ENCODE measurements at regions not wholly inside any gene's neighbourhood (a gene's known extent, or its start where the extent isn't known, plus 50 kb on each side); places are given as distances from the start of the nearest gene placed in this dataset.

DNA sequence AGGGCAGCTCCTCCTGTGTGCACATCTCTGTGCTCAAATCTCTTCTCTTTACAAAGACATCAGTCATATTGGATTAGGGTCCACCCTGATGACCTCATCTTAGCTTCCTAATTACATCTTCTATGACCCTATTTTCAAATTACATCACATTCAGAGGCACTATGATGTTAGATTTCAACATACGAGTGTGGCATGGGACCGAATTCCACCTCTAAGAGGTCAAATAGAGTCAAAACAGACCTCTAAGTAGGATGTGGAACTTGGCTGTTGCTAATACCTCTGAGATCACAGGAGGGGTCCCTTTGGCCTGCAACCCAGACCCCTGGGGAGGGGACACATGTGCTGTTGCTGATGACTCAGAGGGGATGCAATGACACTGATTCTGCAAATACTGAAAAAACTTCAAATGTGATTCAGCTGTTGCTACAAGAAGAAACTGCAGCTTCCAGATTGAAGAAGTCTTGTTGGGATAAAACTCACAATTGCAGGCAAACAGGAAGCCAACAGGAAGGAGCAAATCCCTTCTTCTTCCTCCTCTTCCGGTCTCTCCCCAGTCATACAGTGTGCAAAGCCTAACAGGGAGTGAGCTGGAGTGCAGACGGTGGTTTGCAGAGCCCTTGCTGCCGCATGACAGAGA is 216.2 kb downstream of the MYLK4 start:
- DNase-seq: peak in 1 of 2 experiments; percentile 4

DNA sequence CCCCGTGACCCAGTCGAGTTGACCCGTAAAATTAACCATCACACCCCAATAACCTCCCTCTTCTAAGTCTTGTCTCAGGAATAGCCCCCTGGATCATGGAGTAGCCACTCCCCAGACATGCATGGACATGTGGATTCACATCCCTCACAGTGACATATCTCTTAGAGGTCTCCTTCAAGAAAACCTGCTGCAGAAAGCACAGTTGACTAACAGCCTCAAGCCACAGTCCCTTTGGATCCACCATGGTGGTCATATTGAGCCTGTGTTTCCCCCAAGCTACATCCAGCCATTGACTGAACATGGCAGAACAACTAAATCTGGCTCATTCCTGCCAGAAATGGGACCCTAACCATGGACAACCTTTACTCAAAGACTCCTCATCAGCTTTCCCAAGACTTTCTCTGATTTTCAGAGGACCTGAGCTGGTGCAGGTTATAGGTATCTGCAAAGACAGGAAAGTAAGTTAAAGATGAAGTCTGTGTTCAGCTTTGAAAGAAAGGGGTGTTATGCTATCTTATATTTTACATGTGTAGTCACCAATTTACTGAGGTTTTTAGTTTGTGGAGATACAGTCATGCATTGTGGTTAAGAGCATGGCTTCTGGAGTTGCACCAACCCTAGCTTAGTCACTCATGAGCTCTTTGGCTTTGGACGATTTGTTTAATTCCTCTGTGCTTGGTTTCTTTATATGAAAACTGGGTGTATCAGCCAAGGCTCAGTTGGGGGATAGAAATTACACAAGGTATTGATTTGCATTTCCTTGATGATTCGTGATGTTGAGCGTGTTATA is 219.1 kb downstream of the MYLK4 start:
- no peak for DNase-seq

DNA sequence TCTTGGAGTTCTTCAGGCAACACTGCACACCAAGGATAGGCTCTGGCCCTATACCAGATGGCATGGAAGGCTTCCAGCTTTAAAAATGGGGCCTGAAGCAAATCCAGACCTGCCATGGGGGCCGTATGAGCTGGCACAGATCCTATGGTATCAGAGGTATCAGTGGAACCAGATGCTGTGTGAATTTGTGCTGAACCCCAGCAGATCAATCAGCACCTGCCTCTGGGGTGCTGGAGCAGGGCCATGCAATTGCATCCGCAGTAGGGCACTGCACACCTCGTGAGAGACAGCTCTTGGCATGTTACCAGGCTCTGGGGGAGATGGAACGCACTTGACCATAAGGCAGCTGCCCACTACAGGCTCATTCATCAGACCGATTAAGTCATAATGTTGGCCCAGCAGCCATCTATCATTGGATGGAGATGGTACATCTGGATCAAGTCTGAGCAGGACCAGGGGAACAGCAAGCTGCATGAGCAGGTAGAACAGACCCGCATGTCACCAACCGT is 221.5 kb downstream of the MYLK4 start:
- peak; percentile 93 to 98 for DNase-seq

DNA sequence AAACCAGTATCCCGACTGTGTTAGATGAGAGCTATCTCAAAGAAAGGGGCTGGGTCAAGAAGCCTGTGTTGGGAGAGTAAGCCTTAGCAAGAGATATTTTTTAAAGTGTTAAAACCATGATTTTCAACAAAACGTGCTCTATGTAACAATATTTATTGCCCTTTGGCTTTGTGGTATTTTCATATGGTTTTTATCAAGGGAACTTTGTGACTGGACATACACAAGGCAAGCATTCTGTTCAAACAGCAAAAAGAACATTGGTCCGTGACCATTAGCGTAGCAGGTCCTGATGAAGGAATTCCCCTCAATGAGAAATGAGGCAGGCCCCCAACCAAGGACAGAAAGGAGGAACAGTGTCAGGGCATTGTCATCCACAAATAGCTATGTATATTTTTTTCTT is 222.6 kb downstream of the MYLK4 start:
- no peak for DNase-seq

DNA sequence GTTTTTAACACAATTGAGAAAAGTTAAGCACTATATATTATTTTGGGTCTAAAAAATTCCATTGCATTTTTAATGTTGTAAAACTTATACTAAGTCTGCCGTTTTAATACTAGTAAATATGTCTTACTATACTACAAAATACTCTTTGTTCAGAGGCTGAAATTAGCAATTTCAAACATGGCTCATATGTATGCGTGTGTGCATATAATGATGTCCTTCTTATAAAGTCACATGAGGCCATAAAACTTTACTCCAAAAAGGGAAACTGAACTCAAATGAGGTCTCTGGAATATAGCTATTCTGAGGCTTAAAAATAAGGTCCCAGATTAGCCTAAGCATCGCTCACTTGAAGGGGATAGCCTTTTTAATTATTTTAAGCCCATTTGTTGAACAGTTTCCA is 224.0 kb downstream of the MYLK4 start:
- DNase-seq: no peak

DNA sequence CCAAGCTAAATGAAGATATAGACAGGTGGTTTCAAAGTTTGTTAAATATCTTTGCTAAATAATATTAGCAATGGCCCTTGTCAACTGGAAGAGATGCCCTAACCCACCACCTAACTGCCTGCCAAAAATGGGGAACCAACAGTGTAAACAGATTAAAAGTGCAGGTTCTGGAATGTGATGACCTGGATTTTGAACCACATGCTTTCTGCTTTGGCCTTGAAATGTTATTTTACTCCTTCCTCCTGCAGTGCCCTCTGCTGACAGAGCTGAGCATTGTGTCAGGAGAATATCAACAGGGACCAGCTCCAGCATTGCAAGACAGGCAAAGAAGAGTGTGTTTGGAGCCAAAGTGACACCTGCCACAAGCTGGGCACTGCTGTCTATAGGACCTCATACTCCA is 226.6 kb downstream of the MYLK4 start:
- no peak for DNase-seq

DNA sequence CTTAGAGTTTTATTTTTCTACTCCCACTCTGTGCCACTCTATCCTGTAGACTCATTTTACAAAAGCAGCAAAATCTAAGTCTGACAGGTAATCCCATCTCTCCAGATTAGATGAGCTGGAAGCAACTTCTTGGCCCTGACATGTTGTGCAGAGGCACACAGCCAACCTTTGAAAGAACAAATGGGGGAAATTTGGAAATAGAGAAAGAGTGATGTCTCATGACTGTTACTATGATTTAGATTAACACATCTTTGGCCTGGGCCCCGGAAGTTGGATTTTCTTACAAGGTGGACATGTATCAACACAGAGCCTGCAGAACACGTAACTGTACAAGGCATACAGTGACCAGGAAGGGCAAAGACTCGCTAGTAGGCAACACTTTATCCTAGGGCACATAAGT is 227.7 kb downstream of the MYLK4 start:
- peak in 1 of 2 experiments; percentile 35 for DNase-seq

DNA sequence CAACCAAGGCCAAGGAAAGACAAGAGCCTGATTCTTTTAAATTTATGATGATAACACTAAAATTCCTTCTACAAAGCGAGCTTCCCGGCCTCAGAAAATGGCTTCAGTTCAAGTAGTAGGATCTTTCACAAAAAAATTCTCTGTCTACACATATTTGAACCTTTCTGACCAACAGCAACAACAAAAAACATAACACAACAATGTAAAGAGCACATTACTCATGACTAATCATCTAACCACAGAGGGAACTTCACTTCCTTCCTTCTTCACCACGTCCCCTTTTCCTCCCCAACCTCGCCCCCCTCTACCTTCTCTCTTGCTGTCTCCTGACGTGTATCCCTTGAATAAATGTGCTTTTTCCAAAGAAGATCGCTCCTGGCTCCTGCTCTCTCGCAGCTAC is 228.2 kb downstream of the MYLK4 start:
- DNase-seq: no peak

DNA sequence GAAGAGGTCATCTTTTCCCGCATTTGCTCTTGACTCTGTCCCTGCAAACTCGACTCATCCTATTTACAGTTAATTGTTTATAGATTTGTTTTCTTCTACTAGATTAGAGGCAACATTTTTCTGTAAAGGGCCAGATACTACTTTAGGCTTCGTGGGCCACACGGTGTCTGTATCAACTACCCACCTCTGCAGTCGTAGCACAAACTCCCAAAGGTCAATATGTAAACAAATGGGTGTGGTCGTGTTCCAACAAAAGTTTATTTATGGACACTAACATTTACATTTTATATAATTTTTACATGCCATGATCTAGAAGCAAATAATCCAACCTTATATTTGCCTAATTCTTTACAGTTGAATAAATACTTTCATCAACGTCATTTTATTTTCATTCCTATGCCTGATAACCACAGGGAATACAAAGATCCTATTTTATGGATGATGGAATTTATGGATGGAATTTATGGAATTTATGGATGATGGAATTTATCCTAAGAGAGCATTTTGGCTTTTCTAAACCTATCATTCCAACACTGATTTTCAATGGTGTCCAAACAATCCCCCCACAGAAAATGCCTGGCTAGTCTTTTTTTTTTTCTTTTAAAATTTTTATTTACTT is 232.8 kb downstream of the MYLK4 start:
- no peak for DNase-seq

DNA sequence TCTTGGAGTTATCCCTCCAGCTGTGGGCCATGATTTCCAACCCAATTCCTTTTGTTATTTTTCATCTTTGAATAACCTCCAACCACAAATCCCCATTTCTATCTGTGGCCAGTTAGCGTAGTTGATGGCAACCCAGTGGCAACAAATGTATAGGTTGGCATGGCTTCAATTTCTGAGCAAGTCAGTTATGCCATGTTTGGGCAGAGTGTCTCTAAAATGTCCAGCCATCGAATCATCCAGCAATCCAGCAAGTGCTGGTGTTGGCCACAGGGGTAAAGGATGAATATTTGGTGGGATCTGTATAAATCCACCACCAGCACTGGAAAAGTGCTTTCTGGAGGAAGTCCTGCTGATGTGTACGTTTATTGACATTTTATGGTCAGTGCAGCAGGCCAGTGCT is 233.3 kb downstream of the MYLK4 start:
- DNase-seq: no peak

DNA sequence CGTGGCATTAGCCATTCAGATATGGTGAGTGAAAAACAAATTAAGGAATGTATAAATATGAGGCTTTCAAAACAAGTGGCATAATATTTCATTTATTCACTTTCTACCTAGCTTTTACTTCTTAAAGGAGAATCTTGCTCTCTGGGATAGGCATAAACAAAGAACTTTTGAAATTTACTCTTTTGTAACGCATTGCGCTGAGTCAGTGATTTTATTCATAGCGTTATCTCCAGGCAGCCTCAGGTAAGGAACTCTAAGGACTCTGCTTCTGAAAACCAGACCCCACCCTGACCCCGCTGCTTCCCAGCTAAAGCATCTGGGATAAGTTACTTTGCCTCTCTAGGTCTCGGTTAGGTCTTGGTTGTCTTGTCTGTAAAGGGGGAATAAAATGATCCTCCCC is 234.7 kb downstream of the MYLK4 start:
- no peak for DNase-seq

DNA sequence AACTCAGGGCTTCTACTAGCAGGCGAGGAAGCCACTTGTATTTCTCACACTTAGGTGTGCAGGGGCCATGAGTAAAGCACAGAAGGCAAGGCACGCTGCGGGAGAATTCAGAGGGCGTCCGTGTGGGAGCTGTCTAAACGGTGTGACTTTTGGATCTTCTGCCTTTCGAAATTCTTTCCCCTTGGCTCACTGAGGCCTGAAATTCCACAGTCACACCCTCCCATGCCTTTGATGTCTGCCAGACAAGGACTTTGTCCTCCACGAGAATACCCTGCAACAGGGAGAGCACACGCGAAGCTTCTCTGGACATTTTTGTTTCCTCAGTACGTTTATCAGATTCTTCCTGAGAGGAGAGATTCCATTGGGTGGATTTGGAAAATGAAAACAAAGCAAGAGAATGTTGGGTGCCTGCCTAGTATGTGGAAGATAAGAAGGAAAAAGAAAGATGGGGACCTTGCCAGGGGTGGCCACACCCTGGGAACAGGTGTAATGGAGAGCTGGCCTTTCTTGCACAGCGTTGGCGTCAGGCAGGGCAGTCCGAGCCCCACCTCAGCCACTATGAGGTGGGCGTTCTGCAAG is 235.7 kb downstream of the MYLK4 start:
- no peak for DNase-seq

DNA sequence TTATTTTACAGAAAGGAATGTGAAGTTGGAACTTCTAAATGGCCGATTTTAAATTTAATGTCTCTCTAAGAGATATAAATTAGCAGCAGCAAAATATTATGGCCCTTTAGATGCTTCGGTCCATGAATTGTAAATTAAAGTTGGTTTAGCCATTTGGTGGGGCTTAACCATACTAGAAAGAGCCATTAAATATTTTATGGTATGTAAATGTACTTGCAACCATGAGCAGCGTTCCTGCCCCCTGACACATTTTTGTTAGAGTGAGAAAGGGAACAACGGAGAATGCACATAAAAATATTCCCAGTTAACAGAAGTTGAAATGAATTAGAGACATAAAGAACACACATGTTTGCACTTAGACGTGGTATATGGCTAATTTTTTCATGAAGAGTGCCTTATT is 237.9 kb downstream of the MYLK4 start:
- no peak for DNase-seq

DNA sequence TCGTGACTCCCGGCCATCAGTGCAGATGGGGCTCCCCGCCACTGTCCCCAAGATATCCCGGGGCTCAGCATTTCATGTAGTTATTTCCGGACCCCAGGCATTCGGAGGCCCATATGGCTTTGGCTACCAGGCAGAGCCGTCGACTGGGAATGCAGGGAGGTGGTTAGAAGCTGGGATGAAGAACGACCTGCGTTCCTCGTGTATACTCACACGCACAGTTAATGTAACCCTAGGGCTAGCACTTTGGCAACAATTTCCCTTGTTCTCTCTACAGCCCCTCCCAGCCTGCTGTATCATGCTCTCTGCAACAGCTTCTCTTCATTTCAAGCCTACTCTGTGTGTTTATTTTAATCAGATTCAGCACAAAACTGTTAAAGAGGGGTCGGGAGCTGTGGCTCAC is 240.4 kb downstream of the MYLK4 start:
- no peak for DNase-seq

DNA sequence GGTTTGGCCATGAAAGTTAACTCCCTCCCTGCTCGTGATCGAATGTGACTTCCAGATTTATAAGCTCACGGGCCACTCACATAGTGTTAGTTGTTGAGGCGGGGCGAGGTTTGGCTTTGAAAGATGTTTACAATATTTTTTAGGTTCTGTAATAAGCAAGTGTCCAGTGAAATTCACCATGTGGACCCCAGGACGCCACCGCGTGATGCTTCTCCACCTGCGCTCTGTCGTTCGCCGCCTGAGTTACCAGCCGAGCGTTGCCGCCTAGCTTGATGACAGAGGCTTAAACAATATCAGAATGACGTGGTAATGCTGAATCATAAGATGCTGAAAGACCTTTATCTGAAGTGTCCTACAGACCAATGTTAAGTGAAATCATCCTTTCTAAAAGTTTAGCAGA is 241.0 kb downstream of the MYLK4 start:
- DNase-seq: no peak

DNA sequence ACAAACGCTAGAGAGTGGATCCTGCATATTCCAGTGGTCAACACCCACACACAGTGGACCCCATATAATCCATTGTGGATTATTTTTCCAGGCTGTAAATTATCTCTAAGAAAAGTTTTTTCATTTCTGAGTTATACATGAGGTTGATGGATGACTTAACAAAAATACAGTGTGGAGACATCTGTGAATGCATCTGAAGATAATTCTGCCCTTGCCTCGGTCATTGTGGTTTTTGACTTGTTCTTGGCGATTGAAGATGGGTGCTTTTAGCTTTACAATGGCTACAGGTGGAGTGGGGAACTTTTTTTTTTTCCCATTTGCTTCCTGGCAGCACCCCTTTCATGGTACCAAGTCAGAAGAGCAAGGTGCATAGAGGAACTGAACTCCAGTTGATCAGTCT is 242.7 kb downstream of the MYLK4 start:
- DNase-seq: no peak

DNA sequence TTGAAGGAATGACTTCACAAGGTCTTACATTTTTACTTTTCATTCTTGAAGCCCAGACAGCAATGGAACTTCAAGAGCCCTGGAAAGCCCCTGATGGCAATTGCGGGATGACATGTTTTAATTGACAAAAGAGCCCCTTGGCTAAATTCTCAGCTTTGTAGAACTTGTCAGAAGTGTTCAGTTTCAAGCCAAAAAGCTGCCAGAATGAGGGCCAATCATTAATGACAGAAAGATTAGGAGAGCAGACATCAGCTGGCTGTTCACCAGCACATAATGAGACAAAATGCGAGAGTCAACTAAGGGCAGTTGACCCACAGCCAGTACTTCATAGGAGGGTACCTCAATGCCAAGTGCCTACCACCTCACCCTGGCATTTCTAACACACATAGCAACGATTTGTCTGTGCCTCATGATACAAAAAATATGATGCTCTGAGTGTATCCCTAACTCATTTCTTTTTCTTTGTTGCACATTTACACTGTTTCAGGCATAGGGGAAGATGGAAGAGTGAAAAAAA is 243.1 kb downstream of the MYLK4 start:
- DNase-seq: peak; percentile 76 to 81

DNA sequence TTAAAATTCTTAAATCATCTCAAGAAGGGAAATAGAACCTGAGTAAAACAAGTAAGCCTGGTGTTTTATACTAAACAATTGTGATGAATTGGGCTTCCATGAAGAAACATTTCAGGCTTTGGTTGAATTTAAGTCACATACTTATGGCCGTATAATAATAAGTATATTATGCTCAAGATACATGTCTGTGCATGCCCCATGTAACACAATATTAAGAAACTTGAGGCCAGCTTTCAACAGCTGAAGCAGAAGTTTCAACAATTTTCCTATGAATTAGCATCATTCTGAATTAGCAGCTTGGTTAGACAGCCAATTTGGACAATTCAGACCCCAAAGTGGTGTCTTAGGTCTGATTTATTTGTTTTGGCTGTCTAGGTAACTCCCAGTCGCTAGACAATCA is 243.7 kb downstream of the MYLK4 start:
- DNase-seq: peak; percentile 76

DNA sequence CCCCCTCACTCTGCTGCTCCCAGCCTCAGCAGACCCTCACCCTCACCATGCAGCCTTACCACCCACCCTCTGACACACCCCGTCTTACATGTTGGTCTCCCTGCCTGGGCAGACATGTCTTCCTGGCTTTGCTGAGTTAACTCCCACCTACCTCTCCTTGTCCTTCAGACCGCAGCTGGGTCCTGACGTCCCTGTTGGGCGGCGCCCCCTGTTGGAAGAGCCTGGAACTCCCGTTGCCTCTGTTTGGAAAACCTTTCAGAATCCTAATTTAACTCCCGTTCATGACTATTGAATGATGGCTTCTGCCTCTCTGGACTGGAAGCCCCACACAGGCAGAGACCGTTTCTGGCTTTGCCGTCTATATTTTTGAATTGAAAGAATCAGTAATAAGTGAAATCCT is 245.1 kb downstream of the MYLK4 start:
- peak in 1 of 2 experiments; percentile 7 for DNase-seq

DNA sequence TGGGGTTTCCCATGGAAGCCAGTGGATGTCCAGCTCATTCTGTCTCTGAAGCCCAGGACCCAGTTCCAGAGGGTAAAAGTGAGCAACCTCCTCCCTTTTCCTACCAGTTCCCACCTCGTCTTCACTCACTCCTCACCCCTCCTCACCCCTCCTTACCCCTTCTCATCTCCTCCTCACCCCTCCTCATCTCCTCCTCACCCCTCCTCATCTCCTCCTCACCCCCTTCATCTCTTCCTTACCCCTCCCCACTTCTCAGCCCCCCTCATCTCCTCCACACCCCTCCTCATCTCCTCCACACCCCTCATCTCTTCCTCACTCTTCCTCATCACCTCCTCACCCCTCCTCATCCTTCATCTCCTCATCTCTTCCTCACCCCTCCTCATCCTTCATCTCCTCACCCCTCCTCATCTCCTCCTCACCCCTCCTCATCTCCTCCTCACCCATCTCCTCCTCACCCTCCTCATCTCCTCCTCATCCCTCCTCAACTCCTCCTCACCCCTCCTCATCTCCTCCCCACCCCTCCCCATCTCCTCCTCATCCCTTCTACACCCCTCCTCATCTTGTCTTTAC is 246.1 kb downstream of the MYLK4 start:
- no peak for DNase-seq

DNA sequence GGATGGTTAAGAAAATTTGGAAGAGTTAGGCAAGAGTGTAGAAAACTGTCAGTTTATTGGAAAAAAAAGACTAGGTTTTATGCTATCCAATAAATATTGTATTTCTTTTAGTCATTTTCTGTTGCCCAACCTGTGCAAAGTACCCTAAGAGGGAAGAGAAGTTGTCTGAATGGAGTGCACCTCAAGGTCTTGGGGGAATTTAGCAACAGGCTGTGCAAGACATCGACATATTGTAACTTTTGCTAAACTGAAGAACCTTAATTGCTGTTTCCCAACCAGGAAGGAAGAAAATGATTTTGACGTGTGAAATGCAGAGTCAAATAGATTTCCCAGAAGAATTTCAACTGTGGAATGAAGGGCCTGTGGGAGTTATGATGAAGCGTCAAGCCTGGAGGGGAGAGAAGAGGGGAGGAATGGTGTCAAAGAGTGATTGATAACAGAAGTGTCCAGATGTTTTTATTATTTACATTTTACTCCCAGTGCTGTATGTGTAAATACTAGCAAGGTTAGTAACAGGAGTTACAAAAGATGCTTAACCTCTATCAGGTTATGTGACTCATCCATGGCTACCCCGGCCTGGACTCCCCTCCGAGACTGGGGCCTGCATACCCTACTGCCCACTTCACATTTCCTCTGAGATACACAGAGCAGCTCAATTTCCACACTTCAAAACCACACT is 246.8 kb downstream of the MYLK4 start:
- no peak for DNase-seq

DNA sequence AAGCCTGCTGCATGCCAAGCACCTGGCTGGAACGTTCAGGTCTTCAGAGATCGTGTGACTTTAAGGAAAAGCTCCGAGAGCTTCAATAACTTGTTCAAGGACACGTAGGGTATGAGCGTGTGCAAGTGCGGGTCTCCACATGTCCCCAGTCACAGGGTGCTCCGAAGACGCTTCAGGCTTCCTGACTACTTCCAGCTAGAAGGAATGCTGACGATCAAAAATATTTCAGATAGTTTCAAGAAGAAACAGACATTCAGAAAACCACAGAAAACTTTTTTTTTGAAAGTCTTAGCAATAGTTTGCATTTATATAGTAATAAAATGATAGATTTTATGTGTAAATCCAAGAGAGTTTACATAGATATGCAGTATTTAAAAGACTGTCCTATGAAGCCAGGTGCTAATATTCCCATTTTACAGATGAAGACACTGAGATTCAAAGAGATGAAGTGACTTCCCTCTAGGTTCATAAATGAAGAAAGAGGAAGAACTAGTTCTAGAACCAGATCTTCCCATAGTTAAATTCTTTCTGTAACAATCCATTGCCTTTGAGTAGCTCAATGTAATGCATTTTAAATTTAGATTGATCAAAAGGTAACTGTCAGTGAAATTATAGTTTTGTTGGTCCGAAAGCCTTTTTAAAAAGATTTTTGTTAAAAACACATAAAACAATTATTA is 247.6 kb downstream of the MYLK4 start:
- DNase-seq: no peak

Measured in NCI-H446 (cell line).